GM18508 (cell line): ENCODE measurements at regions not wholly inside any gene's neighbourhood (a gene's known extent, or its start where the extent isn't known, plus 50 kb on each side); places are given as distances from the start of the nearest gene placed in this dataset.
"Not testable (repeated sequence)": the region's sequence is repeated elsewhere in the genome, so short reads cannot be mapped to it uniquely, and the experiment has no call there.

Experiments
- ATAC-seq: cut with Tn5 transposase; IDR thresholded peaks from one replicate; pipeline ENCODE4 v1.9.1; 2021; ENCODE audit warnings: moderate number of reproducible peaks; ENCODE audit not compliant: insufficient read depth, unreplicated experiment

DNA sequence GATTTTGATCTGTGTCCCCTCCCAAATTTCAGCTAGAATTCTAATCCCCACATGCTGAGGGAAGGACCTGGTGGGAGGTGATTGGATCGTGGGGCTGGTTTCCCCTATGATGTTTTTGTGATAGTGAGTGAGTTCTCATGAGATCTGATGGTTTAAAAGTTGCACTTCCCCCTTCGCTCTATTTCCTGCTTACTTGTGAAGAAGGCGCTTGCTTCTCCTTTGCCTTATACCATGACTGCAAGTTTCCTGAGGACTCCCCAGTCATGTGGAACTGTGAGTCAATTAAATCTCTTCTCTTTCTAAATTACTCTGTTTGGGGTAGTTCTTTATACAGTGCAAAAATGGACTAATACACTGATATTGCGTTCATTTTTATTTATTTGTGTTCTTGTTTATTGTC is 636.8 kb upstream of the LINC00305 start:
- no peak for ATAC-seq

DNA sequence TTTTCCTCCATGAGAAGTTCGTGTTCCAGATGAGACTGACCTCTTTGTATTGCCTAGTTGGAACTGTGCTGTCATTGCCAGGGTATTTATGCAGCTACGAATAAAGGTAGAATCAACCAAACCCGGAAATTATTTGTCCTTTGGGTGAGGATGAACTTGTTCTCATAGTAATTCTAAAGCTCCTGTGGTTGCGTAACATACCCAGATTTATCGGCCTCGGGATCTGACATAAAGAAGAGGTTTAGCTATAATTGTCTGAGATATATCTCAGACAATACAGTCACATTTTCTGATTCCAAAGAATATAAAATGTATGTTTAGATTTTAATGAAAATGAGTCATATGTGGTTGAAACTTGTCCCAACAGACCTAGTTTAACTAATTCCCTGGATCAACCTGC is 628.7 kb upstream of the LINC00305 start:
- no peak for ATAC-seq

DNA sequence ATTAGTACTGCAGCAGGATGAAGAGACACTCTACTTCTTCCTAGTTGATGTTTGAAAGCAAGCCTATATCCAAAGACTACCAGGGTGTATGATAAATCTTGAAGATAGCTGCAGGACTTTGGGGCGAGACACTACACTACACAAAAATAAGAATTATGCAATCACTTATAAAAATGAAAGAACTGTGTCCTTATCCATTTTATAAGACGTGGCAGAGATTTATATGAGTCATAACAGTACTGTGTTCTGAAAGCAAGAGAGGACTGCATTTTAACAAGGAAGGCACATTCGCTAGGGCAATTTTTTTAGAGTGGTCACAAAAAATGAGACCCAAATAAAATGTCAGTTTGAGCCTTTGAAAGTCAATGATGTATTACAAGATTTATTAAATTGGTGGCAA is 617.0 kb upstream of the LINC00305 start:
- no peak for ATAC-seq

DNA sequence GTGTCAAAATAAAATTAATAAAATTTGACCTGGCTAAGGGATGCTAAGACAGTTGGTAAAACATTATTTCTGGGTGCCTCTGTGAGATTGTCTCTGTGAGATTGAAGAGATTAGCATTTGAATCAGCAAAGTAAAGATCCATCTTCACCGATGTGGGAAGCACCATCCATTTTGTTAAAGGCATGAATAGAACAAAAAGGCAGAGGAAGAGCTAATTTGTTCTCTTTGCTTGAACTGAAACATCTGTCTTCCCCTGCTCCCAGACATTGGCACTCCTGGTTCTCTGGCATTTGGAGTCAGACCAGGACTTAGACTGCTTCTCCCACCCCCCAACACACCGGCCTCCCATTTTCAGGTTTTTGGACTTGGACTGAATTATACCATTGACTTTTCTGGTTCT is 603.8 kb upstream of the LINC00305 start:
- no peak for ATAC-seq

DNA sequence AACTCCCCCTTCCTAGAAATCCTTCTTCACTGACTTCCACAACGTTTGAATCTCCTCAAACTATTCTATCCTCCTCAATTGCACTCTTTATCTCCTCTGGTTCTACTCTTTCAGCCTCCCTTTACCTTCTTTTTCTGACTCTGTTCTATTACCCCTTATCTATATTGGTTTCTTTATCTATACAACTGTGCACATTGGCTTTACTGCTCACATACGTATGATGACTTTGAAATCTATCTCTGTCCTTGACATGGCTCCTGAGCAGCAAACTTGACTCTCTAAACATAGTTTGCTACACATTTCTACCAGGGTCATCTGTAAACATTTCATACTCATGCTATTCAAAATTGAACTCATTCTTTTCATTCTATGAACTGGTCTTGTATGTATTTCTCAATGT is 601.0 kb upstream of the LINC00305 start:
- ATAC-seq = no peak

DNA sequence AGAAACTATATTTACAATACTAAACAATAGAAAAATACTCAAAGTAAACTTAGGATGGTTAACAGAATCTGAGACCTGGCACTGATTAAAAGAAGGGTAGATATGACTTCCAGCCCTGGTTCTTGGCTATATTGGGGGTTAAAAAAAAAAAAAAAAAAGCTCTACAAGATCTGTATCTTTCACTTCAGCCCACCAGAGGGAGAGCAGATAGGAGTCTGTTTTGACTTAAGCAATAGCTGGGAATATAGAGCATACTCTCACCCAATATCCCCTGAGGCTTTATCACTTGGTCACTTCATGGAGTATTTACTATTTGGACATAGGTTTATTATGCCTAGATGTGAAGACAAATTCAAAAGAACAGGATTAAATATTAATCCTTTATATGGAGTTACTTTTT is 598.9 kb upstream of the LINC00305 start:
- ATAC-seq = no peak

DNA sequence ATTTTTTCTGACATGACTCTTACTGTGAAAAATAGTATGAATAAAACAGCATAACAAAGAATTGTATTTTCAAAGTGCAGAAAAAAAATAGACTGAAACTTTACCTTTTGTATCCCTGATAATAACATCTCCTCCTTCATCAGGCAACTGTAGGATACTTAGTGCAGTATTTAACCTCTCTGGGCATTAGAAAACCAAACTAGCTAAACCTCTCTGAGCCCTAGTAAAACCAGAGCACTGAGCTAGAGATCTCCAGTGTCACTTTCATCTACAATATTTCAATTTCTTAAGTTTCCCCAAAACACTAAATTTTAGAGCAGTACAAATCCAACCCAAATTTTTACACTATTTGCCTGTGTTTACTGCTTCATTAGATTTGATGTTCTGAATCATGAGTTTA is 594.0 kb upstream of the LINC00305 start:
- ATAC-seq = no peak

DNA sequence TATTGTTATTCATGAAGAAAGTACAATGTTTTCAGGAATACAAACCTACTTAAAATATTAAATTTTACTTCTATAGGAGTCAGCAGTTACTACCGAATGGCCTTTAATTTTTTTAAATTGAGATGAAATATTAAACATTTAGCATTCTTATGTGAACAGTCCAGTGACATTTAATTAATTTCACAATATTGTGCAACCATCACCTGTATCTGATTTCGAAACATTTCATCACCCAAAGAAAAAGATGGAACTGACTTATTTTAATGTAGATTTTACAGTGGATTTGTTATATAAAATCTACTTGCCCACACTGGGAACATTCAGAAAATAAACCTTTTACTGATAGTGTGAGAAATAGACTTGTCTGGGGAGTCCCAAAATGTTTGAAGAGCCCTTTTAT is 585.2 kb upstream of the LINC00305 start:
- ATAC-seq = no peak

DNA sequence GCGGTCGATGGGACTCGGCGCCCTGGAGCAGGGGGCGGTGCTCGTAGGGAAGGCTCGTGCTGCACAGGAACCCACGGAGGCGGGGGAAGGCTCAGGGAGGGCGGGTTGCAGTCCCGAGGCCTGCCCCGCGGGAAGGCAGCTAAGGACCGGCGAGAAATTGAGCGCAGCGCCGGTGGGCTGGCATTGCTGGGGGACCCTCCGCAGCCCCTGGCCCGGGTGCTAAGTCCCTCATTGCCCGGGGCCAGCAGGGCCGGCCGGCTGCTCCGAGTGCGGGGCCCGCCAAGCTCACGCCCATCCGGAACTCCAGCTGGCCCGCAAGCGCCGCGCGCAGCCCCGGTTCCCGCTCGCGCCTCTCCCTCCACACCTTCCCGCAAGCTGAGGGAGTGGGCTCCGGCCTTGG is 576.8 kb upstream of the LINC00305 start:
- not testable (repeated sequence) for ATAC-seq

DNA sequence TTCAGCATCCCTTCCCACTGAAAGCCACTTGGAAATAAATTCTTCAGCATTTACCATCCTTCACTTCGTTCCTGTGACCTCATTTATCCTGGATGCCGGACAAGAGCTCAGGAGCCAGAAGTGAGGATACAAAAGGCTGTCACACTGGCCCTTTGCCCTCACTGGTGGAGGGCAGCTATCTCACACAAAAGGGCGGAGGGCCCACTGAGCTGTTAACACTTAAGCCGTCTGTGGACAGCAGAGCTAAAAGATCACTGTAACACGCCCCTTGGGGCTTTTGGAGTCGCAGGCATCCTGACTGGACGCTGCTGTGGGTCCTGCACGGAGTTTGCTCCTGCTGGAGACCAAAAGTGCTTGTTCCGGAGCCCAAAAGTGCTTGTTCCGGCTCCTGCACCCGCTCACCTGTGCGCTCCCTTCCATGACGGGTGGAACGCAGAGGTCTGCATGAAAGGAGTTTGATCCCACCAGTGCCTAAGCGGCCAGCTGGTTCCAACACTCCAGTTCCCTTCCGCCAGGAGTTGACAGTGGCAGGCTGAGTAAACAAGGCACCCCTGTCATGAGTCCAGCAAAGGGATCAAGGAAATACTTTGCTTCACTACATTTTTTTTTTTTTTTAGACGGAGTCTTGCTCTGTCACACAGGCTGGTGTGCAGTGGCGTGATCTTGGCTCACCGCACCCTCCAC is 572.0 kb upstream of the LINC00305 start:
- no peak for ATAC-seq

DNA sequence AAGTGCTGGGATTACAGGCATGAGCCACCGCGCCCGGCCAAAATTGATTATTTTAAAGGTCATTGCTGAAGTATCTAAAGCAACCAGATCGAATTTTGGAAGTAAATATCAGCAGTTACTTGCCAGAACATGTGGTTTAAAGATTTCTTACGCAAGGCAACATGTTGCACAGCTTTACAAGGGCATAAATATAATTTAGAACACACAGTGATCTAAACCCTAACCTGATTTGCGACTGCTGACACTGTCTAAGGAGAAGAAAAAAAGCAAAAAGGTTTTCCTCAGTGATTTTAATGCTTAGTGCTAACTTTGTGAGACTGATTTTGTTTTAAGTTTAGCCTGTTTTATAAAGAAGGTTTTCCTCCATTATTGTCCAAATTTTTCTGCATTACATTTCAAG is 569.9 kb upstream of the LINC00305 start:
- no peak for ATAC-seq

DNA sequence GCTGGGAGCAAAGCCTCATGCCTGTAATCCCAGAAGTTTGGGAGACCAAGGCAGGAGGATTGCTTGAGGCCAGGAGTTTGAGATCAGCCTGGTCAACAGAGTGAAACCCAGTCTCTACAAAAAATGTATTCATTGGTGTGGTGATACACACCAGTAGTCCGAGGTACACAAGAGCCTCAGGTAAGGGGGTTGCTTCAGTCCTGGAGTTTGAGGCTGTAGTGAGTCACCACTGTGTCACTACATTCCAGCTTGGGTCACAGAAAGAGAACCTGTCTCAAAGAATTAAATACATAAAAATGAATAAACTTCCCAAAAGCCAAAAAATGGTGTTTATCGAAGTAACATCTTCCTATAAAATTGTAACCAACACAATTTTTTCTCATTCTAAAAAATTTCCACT is 568.1 kb upstream of the LINC00305 start:
- no peak for ATAC-seq

DNA sequence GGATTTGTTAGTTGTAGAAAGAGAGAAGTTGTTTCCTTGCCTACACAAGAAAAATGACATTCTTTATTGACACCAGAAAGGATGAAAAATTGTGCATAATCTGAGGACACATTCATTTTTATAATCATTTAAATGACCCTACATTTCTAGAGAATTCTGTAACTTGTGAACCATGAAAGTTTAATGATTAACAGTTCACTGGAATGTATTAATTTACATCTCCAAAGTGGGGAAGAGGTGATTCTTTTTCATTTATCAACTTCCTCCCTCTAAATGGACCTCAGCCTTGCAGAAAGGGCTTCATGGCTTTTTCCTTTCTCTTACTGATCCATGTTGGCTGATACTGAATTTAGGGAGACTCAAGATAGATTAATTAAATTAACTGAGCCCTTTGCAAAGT is 565.2 kb upstream of the LINC00305 start:
- no peak for ATAC-seq

DNA sequence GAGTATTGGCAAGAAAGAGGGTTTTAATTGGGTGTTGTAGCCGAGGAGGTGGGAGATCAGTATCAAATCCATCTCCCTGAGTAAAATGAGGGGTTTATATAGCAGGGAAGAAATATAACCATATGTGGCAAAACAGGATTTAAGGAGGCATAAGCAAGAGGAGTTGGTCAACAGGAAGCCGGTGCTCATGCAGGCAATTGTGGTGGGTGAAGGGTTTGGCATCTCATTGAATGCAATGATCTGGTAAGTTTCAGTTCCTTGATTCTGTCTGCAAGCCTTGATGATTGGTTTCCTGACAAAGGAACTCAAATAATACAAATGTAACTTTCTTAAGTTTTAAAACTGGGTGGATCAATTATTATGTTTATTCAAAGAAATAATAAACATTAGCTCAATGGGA is 564.4 kb upstream of the LINC00305 start:
- peak; percentile 99 for ATAC-seq

DNA sequence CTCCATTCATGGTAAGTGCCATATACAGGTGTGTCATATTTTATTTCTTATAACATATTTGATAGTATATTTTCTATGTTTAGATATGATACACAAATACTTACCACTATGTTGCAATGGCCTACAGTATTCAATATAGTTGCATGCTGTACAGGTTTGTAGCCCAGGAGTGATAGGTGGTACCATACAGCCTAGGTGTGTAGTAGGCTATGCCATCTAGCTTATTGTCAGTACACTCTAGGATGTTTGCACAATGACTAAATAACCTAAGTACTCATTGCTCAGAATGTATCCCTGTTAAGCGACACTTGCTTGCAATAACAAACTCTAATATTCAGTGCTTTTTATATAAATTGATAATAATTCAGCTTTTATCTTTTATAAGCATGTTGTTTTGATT is 563.1 kb upstream of the LINC00305 start:
- ATAC-seq = no peak

DNA sequence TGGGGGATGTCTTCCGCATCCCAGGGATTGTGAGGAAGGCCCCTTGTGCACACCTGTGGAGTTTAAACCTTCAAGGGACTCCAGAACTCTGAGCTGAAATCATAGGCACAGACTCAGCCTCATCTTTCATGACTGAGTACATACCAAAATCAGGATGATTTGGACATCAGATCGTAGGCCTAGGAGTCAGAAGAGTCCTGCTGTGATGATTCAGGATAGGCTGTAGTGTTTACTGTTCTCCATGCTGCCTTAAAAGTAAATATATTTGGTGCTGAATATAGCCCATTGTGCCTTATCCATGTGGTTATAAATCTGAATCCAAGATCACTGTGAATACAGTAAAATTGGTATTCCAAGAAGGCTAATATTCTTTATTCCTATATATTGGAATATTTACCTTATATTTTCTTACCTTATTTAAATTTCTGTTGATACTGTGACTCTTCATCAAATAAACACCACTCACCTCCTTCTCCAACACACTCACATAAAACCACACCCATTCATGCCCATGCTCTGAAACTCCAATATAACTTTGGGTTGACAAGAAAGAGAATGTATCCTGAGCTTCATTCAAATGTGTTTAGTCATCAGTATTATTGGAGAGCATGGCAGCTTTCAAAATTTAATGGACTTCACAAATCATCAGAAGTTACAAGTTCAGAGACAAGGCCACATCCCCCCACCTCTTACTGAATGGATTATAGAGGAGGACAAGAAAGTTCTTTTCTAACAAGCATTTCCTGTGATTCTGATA is 561.4 kb upstream of the LINC00305 start:
- no peak for ATAC-seq

DNA sequence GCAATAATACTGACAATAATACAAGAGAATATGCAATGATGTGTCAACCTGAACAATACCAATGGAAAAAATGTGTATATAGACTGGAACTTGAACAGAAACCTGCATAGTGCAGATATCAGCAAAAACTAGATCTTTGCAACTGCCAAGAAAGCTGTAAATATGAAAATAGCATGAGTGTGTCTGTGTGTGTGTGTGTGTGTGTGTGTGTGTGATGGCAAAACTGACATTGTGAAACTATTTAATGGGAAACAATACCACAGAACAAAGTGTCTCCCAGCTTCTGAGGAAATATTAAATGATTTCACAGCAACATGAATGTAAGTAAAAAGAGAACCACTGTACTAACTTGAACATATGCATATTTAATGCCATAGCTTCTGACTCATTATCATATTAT is 558.2 kb upstream of the LINC00305 start:
- no peak for ATAC-seq

DNA sequence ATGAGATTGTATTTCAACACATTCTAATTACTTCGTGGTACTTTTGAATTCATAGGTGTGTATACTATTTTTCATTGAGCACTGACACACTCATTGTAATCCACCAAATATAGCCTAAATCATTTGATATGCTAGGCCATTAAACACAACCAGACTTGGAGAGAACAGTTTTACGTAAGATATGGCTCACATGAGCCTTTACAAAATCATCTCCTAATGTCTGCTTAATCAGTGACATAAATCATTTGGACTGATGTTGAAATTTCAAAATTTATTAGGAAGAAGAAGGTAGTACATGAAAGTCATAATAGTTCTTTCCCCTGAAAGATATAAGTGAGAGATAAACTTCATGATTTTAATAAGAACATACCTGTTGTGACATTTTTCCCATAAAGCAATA is 550.2 kb upstream of the LINC00305 start:
- ATAC-seq = no peak

DNA sequence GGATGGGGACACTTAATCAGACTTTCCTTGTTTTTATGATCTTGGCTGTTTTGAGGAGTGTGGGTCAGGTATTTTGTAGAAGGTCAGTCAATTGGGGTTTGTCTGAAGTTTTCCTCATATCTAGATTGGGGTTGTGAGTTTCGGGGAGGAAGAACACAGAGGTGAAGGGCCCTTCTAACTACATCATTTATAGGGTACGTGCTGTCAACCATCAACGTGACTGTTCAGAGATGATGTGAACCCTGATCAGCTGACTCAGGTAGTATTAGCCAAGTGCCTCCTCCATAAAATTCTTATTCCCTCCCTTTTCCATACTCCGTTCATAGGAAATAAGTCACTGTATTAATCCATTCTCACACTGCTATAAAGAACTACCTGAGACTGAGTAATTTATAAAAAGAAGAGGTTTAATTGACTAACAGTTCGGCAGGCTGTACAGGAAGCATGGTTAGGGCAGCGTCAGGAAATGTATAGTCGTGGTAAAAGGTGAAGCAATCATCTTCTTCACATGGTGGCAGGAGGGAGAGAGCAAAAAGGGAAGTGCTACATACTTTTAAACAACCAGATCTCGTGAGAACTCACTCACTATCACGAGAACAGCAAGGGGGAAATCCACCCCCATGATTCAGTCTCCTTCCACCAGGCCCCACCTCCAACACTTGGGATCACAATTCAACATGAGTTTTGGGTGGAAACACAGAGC is 547.1 kb upstream of the LINC00305 start:
- ATAC-seq = no peak

DNA sequence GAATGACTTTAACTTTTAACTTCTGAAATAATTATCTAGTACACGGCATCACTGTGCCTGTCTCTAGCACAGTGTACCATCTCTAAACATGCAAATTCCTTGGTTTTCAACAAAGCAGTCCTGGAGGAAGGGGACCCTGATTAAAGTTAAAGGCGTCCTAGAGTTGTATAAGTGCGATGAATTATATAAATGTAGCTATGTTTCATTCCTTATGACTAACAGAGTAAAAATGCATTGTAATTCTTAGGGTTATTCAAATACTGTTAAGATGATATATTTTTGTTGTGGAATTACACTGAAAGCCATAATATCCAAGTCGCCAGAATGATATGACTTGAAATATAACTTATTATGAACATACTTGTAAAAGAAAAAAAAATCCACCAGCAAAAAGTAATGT is 544.9 kb upstream of the LINC00305 start:
- no peak for ATAC-seq

DNA sequence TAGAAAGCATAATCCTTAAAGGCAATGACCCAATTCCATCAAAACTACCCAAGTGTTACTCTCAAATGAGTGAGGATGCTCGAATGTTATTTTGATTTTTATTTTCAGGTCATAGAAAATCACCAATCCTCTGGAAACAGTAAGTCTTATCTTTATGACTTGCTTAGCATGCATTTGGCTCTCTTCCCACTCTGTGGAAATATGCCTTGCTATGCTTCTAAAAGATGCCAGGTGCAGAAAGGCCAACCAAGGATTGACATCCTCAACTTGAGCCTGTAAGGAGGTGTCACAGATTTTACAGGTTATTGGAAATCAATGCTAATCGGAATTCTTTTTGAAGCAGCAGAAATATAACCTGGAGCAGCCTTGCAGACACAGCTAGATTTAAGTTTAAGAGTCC is 543.9 kb upstream of the LINC00305 start:
- ATAC-seq = no peak

DNA sequence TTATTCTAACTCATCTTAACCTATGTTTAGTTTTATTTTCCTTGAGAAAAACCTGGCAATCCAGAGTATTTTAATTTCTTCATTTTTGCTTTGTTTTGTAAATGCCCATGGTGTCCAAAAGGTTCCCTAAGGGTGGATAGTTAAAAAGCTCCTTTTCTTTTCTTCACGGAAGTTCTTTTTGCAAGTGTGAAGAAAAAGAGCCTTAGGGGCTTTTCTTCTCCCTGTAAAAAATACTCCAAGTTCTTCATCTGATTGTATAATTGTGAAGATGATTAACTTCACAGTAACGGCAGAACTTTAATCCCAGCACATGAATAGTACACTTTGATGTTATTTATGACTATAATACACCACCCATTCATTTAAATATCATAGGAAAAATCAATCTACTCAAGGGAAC is 530.2 kb upstream of the LINC00305 start:
- ATAC-seq = no peak
